ENCODE measurements at regions not wholly inside any gene's neighbourhood (a gene's known extent, or its start where the extent isn't known, plus 50 kb on each side); places are given as distances from the start of the nearest gene placed in this dataset.

DNA sequence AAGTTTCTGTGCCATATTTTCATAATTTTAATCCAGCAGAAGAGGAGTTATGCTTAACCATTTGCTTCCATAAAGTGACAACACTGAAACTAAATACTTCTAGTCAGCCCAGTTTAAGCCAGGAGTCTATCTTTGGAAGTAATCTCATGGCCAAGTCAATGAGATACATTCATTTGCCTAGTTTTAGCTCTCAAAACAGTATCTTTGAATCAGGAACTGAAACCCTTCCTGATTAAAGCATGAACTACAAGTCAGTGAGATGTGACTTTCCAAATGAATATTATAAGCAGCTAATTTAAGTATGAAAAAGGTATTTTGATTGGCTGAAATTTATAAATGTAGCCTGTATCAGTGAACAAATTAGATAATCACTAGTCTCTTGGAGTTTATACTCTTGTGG lies 491.5 kb downstream of the SLC6A15 start:
- Histone ChIP-seq H2AK5ac (ENCODE audit: low read depth, low read length) (no peak overlapping the region), H3K14ac (replicated peaks; ENCODE audit: low read depth, low read length) (no peak overlapping the region), H3K4me2 (ENCODE audit: low read depth, low read length) (no peak overlapping the region), H3K4me3 (ENCODE audit: insufficient read depth, low read depth, low read length) (no peak overlapping the region), H2BK15ac (ENCODE audit: low read depth, low read length) (no peak overlapping the region), H3K18ac (ENCODE audit: low read depth, low read length) (no peak overlapping the region), H4K8ac (ENCODE audit: low read depth in 2 of 2, low read length in 2 of 2) (no peak overlapping the region), H4K91ac (ENCODE audit: insufficient read depth, low read depth, low read length) (no peak overlapping the region), H3K79me1 (ENCODE audit: low read depth in 1 of 2, low read length in 2 of 2) (no peaks in the 10 kb centered on the region), H3K9me3 (ENCODE audit: control insufficient read depth, insufficient read depth, low read length) (no peaks in the 10 kb centered on the region), H2BK120ac (ENCODE audit: low read depth, low read length) (no peak overlapping the region), H3K27me3 (ENCODE audit: control insufficient read depth, insufficient read depth, low read length) (no peaks in the 10 kb centered on the region), H3K9me1 (ENCODE audit: insufficient read depth, low read length) (no peaks in the 10 kb centered on the region), H4K5ac (ENCODE audit: low read depth, low read length) (no peak overlapping the region), H3K9ac (ENCODE audit: low read depth, low read length) (no peak overlapping the region), H3K36me3 (ENCODE audit: control insufficient read depth, insufficient read depth, low read length) (no peaks in the 10 kb centered on the region), H3K4ac (ENCODE audit: low read depth, low read length) (no peak overlapping the region), H4K20me1 (ENCODE audit: insufficient read depth, low read length) (no peaks in the 10 kb centered on the region), H2AFZ (replicated peaks; ENCODE audit: low read length, poor library complexity) (no peak overlapping the region), H3K23ac (ENCODE audit: low read depth, low read length) (no peak overlapping the region), H2BK20ac (ENCODE audit: low read depth, low read length) (no peak overlapping the region), H3K27ac (ENCODE audit: insufficient read depth, low read length) (no peak overlapping the region), H3K56ac (ENCODE audit: extremely low read depth, insufficient read depth, low read length) (no peak overlapping the region), H3K4me1 (ENCODE audit: control insufficient read depth, insufficient read depth, low read length) (no peaks in the 10 kb centered on the region), H2BK5ac (ENCODE audit: low read depth, low read length, poor library complexity, severe bottlenecking) (no peak overlapping the region), H2AK9ac (replicated peaks; ENCODE audit: low read depth, low read length, poor library complexity) (no peak overlapping the region)
- dilution Hi-C loops (cut with HindIII; ENCODE audit: low sequenced_read_pairs, unreplicated experiment) (no loop called here), in situ Hi-C loops (cut with MboI; ENCODE audit: low sequenced_read_pairs) (no loop called here), intact Hi-C loops (cut with micrococcal nuclease) (no loop called here)
- no TSS peak for BruUV-seq (replicated peaks)
- TF ChIP-seq, protein P1, sequence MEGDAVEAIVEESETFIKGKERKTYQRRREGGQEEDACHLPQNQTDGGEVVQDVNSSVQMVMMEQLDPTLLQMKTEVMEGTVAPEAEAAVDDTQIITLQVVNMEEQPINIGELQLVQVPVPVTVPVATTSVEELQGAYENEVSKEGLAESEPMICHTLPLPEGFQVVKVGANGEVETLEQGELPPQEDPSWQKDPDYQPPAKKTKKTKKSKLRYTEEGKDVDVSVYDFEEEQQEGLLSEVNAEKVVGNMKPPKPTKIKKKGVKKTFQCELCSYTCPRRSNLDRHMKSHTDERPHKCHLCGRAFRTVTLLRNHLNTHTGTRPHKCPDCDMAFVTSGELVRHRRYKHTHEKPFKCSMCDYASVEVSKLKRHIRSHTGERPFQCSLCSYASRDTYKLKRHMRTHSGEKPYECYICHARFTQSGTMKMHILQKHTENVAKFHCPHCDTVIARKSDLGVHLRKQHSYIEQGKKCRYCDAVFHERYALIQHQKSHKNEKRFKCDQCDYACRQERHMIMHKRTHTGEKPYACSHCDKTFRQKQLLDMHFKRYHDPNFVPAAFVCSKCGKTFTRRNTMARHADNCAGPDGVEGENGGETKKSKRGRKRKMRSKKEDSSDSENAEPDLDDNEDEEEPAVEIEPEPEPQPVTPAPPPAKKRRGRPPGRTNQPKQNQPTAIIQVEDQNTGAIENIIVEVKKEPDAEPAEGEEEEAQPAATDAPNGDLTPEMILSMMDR (conservative IDR thresholded peaks at IDR 0.05; ENCODE audit: low read depth, low read length), result no peak
- TF ChIP-seq MAFK (IDR thresholded peaks at IDR 0.05; ENCODE audit: low read depth, low read length) (no peak), RFX5 (IDR thresholded peaks at IDR 0.05; ENCODE audit: low read depth, low read length) (no peak), SMC3 (IDR thresholded peaks at IDR 0.05; ENCODE audit: low read depth, low read length) (no peak)
- ATAC-seq (ENCODE audit: low read depth) (no peak), DNase-seq (no peak)
- ChIA-PET POLR2A (ENCODE audit: unreplicated experiment) (no interaction called here), CTCF (no interaction called here)

Measured in IMR-90 (cell line).